ENCODE measurements at regions not wholly inside any gene's neighbourhood (a gene's known extent, or its start where the extent isn't known, plus 50 kb on each side); places are given as distances from the start of the nearest gene placed in this dataset.

DNA sequence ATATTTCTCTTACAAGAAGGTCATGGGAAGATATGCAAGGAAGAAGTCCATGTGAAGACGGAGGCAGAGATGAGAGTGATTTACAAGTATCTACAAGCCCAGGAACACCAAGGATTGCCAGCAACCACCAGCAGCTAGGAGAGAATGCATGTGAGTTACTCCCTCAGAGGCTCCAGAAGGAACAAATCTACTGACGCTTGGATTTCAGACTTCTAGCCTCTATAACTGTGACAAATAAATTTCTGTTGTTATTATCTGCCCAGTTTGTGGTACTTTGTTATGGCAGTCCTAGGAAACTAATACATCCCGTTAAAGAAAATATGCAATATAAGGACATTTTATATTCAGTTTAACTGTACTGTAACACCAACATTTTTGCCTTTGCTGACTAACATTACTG, 283.9 kb downstream of the BCHE start:
- Histone ChIP-seq H2AK9ac (replicated peaks; ENCODE audit: low read depth, low read length, poor library complexity) (no peak overlapping the region), H2BK20ac (ENCODE audit: low read depth, low read length) (no peak overlapping the region), H3K36me3 (ENCODE audit: control insufficient read depth, insufficient read depth, low read length) (no peaks in the 10 kb centered on the region), H3K4ac (ENCODE audit: low read depth, low read length) (no peak overlapping the region), H3K79me1 (ENCODE audit: low read depth in 1 of 2, low read length in 2 of 2) (no peaks in the 10 kb centered on the region), H2BK5ac (ENCODE audit: low read depth, low read length, poor library complexity, severe bottlenecking) (no peak overlapping the region), H3K4me2 (ENCODE audit: low read depth, low read length) (no peak overlapping the region), H3K23ac (ENCODE audit: low read depth, low read length) (no peak overlapping the region), H3K4me1 (ENCODE audit: control insufficient read depth, insufficient read depth, low read length) (no peaks in the 10 kb centered on the region), H3K27me3 (ENCODE audit: control insufficient read depth, insufficient read depth, low read length) (no peaks in the 10 kb centered on the region), H4K91ac (ENCODE audit: insufficient read depth, low read depth, low read length) (no peak overlapping the region), H4K20me1 (ENCODE audit: insufficient read depth, low read length) (no peaks in the 10 kb centered on the region), H3K18ac (ENCODE audit: low read depth, low read length) (no peak overlapping the region), H3K56ac (ENCODE audit: extremely low read depth, insufficient read depth, low read length) (no peak overlapping the region), H3K9me1 (ENCODE audit: insufficient read depth, low read length) (no peaks in the 10 kb centered on the region), H3K9ac (ENCODE audit: low read depth, low read length) (no peak overlapping the region), H3K27ac (ENCODE audit: insufficient read depth, low read length) (no peak overlapping the region), H3K9me3 (ENCODE audit: control insufficient read depth, insufficient read depth, low read length) (peaks cover 1% of the 10 kb centered on the region; the same call in 1 of the 2 replicates), H4K8ac (ENCODE audit: low read depth in 2 of 2, low read length in 2 of 2) (no peak overlapping the region), H3K4me3 (ENCODE audit: insufficient read depth, low read depth, low read length) (no peak overlapping the region), H2BK120ac (ENCODE audit: low read depth, low read length) (no peak overlapping the region), H2AFZ (replicated peaks; ENCODE audit: low read length, poor library complexity) (no peak overlapping the region), H4K5ac (ENCODE audit: low read depth, low read length) (no peak overlapping the region), H3K14ac (replicated peaks; ENCODE audit: low read depth, low read length) (no peak overlapping the region), H2BK15ac (ENCODE audit: low read depth, low read length) (no peak overlapping the region), H2AK5ac (ENCODE audit: low read depth, low read length) (no peak overlapping the region)
- intact Hi-C loops (cut with micrococcal nuclease) (no loop called here), in situ Hi-C loops (cut with MboI; ENCODE audit: low sequenced_read_pairs) (no loop called here), dilution Hi-C loops (cut with HindIII; ENCODE audit: low sequenced_read_pairs, unreplicated experiment) (no loop called here)
- no TSS peak for BruUV-seq (replicated peaks)
- ATAC-seq (ENCODE audit: low read depth): no peak
- no peak for DNase-seq
- TF ChIP-seq RCOR1 (IDR thresholded peaks at IDR 0.05; ENCODE audit: insufficient replicate concordance, low read length) (no peak), MAFK (IDR thresholded peaks at IDR 0.05; ENCODE audit: low read depth, low read length) (no peak), SMC3 (IDR thresholded peaks at IDR 0.05; ENCODE audit: low read depth, low read length) (no peak), POLR2A (IDR thresholded peaks at IDR 0.05; ENCODE audit: low read depth, low read length) (no peak), CHD1 (IDR thresholded peaks at IDR 0.05; ENCODE audit: low read depth, low read length) (no peak), RFX5 (IDR thresholded peaks at IDR 0.05; ENCODE audit: low read depth, low read length) (no peak), MAZ (IDR thresholded peaks at IDR 0.05; ENCODE audit: borderline replicate concordance, low read depth, low read length) (no peak), FOS (IDR thresholded peaks at IDR 0.05; ENCODE audit: low read depth, low read length) (no peak), MXI1 (IDR thresholded peaks at IDR 0.05; ENCODE audit: borderline replicate concordance, low read depth, low read length) (no peak), RAD21 (IDR thresholded peaks at IDR 0.05; ENCODE audit: low read length) (no peak), CEBPB (IDR thresholded peaks at IDR 0.05; ENCODE audit: low read depth, low read length) (no peak), NFE2L2 (IDR thresholded peaks at IDR 0.05; ENCODE audit: low read depth, low read length) (no peak), BHLHE40 (IDR thresholded peaks at IDR 0.05; ENCODE audit: low read depth, low read length) (no peak)
- TF ChIP-seq, protein P1, sequence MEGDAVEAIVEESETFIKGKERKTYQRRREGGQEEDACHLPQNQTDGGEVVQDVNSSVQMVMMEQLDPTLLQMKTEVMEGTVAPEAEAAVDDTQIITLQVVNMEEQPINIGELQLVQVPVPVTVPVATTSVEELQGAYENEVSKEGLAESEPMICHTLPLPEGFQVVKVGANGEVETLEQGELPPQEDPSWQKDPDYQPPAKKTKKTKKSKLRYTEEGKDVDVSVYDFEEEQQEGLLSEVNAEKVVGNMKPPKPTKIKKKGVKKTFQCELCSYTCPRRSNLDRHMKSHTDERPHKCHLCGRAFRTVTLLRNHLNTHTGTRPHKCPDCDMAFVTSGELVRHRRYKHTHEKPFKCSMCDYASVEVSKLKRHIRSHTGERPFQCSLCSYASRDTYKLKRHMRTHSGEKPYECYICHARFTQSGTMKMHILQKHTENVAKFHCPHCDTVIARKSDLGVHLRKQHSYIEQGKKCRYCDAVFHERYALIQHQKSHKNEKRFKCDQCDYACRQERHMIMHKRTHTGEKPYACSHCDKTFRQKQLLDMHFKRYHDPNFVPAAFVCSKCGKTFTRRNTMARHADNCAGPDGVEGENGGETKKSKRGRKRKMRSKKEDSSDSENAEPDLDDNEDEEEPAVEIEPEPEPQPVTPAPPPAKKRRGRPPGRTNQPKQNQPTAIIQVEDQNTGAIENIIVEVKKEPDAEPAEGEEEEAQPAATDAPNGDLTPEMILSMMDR (conservative IDR thresholded peaks at IDR 0.05; ENCODE audit: low read depth, low read length): no peak
- TF ChIP-seq, protein P2, sequence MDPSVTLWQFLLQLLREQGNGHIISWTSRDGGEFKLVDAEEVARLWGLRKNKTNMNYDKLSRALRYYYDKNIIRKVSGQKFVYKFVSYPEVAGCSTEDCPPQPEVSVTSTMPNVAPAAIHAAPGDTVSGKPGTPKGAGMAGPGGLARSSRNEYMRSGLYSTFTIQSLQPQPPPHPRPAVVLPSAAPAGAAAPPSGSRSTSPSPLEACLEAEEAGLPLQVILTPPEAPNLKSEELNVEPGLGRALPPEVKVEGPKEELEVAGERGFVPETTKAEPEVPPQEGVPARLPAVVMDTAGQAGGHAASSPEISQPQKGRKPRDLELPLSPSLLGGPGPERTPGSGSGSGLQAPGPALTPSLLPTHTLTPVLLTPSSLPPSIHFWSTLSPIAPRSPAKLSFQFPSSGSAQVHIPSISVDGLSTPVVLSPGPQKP (IDR thresholded peaks at IDR 0.05; ENCODE audit: borderline replicate concordance, low read depth, low read length): no peak
- TF ChIP-seq, protein P3, sequence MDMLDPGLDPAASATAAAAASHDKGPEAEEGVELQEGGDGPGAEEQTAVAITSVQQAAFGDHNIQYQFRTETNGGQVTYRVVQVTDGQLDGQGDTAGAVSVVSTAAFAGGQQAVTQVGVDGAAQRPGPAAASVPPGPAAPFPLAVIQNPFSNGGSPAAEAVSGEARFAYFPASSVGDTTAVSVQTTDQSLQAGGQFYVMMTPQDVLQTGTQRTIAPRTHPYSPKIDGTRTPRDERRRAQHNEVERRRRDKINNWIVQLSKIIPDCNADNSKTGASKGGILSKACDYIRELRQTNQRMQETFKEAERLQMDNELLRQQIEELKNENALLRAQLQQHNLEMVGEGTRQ (IDR thresholded peaks at IDR 0.05; ENCODE audit: low read depth, low read length): no peak
- WGBS, 2 experiments (ENCODE audit: extremely low coverage in 2 of 2, insufficient read length in 1 of 2): no CpG with 5 or more reads among the region's 3 CpGs
- ChIA-PET CTCF (no interaction called here), POLR2A (ENCODE audit: unreplicated experiment) (no interaction called here)

All from IMR-90 (cell line).